H1 (cell line): ENCODE measurements at regions not wholly inside any gene's neighbourhood (a gene's known extent, or its start where the extent isn't known, plus 50 kb on each side); places are given as distances from the start of the nearest gene placed in this dataset.

Experiments
- ASH2L ChIP-seq: fragments of 200-600, 300-600 bp; sonication (generic); IDR thresholded peaks from one replicate; pipeline ENCODE4 v1.7.1; 2017; ENCODE audit warnings: low read length
- CEBPB ChIP-seq: IDR thresholded peaks from 2 replicates; pipeline ENCODE4 v1.6.1; 2012; ENCODE audit warnings: low read depth, low read length
- CREB1 ChIP-seq: IDR thresholded peaks from 2 replicates; pipeline ENCODE4 v1.6.1; 2012; ENCODE audit warnings: inconsistent platforms
- CTCF ChIP-seq, 3 experiments: IDR thresholded peaks; 1 replicate in 2 of 3; 2 replicates in 1 of 3; pipeline versions ENCODE4 v1.5.1 to v1.6.1; 2011; ENCODE audit warnings: low read length in 3 of 3, mild to moderate bottlenecking in 3 of 3, inconsistent platforms in 2 of 3, low read depth in 1 of 3, moderate library complexity in 1 of 3; ENCODE audit not compliant: insufficient read depth in 1 of 3; ENCODE audit errors: control extremely low read depth in 1 of 3
- JUN ChIP-seq: IDR thresholded peaks from 2 replicates; pipeline ENCODE4 v1.6.1; 2011; ENCODE audit warnings: low read depth, mild to moderate bottlenecking, improper control_type of control experiment, low read length
- PHF8 ChIP-seq: fragments of 200-600 bp; sonication (generic); conservative IDR thresholded peaks from 2 replicates; pipeline ENCODE4 v1.7.1; 2012; ENCODE audit warnings: low read depth, mild to moderate bottlenecking, inconsistent platforms, low read length, moderate library complexity
- RFX5 ChIP-seq: IDR thresholded peaks from 2 replicates; pipeline ENCODE4 v1.6.1; 2011; ENCODE audit warnings: low read depth, low read length, improper control_type of control experiment, borderline replicate concordance
- SIN3A ChIP-seq, 2 experiments: IDR thresholded peaks in 1 of 2; conservative IDR thresholded peaks in 1 of 2; 2 replicates each; pipeline ENCODE4 v1.6.1; 2011 to 2012; ENCODE audit warnings: low read length in 2 of 2, improper control_type of control experiment in 1 of 2, low read depth in 1 of 2, mild to moderate bottlenecking in 1 of 2
- USF2 ChIP-seq: IDR thresholded peaks from 2 replicates; pipeline ENCODE4 v1.6.1; 2011; ENCODE audit warnings: low read length, improper control_type of control experiment
- ZNF274 ChIP-seq: IDR thresholded peaks from 2 replicates; pipeline ENCODE4 v1.7.0; 2012; ENCODE audit warnings: low read length, borderline replicate concordance; ENCODE audit errors: extremely low read depth

- no peak for TF ChIP-seq CEBPB
- no peak for TF ChIP-seq RFX5
- no peak for TF ChIP-seq SIN3A (conservative IDR thresholded peaks at IDR 0.05 in 1 of 2, IDR thresholded peaks at IDR 0.05 in 1 of 2; ENCODE audit: low read depth in 1 of 2, low read length in 2 of 2)
- TF ChIP-seq CTCF (IDR thresholded peaks at IDR 0.05; ENCODE audit: control extremely low read depth in 1 of 3, insufficient read depth in 1 of 3, low read depth in 1 of 3, low read length in 3 of 3): no peak
- no peak for TF ChIP-seq USF2
- TF ChIP-seq ASH2L: no peak
- TF ChIP-seq JUN: no peak
- no peak for TF ChIP-seq ZNF274
- TF ChIP-seq PHF8: no peak
- no peak for TF ChIP-seq CREB1
These were observed 167.6 kb downstream of the ZNF648 start for GRCh38 chr1:181893937-181894336.
